HEK293T (cell line): ENCODE measurements at regions not wholly inside any gene's neighbourhood (a gene's known extent, or its start where the extent isn't known, plus 50 kb on each side); places are given as distances from the start of the nearest gene placed in this dataset.

Experiments
- ARNT ChIP-seq: fragments of 450-650 bp; IDR thresholded peaks from 2 replicates; pipeline ENCODE4 v1.6.1; 2017; ENCODE audit warnings: mild to moderate bottlenecking
- BHLHE40 ChIP-seq: fragments of 450-650 bp; IDR thresholded peaks from 2 replicates; pipeline ENCODE4 v1.6.1; 2016; ENCODE audit warnings: mild to moderate bottlenecking, moderate library complexity, borderline replicate concordance
- ELF4 ChIP-seq: fragments of 450-650 bp; IDR thresholded peaks from 2 replicates; pipeline ENCODE4 v1.6.1; 2017; ENCODE audit warnings: antibody characterized with exemption
- FOXA1 ChIP-seq: fragments of 450-650 bp; IDR thresholded peaks from 2 replicates; pipeline ENCODE4 v1.6.1; 2016; ENCODE audit warnings: mild to moderate bottlenecking
- HDGF ChIP-seq: fragments of 450-650 bp; IDR thresholded peaks from 2 replicates; pipeline ENCODE4 v1.6.1; 2017; ENCODE audit warnings: antibody characterized with exemption, borderline replicate concordance
- SP1 ChIP-seq: fragments of 450-650 bp; IDR thresholded peaks from 2 replicates; pipeline ENCODE4 v1.6.1; 2017
- SUZ12 ChIP-seq: fragments of 450-650 bp; IDR thresholded peaks from 2 replicates; pipeline ENCODE4 v1.6.1; 2016; ENCODE audit warnings: mild to moderate bottlenecking
- TF ChIP-seq, protein P1 (sequence below): fragments of 450-650 bp; IDR thresholded peaks from 2 replicates; pipeline ENCODE4 v1.6.1; 2016

DNA sequence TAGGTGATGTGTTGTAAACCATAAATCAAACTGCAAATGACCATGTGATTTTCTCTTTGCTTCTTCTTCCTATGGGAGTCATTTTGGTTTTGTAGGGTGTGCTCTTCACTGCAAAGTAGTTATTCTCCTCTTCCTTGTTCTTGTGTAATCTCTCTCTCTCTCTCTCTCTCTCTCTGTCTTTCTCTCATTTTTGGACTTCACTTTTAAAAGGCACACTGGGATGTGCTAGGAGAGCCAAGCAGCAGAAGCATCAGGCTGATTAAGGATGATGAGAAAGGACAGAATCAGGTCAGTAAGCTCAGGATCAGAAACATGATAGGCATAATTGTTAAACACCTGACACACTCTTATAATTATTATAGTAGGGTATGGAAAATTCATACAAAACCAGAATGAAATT, 505.3 kb upstream of the ZNF608 start:
- TF ChIP-seq FOXA1 (no peak), HDGF (no peak), ARNT (no peak), SP1 (no peak), SUZ12 (no peak), BHLHE40 (no peak), ELF4 (no peak)
- TF ChIP-seq, protein P1, sequence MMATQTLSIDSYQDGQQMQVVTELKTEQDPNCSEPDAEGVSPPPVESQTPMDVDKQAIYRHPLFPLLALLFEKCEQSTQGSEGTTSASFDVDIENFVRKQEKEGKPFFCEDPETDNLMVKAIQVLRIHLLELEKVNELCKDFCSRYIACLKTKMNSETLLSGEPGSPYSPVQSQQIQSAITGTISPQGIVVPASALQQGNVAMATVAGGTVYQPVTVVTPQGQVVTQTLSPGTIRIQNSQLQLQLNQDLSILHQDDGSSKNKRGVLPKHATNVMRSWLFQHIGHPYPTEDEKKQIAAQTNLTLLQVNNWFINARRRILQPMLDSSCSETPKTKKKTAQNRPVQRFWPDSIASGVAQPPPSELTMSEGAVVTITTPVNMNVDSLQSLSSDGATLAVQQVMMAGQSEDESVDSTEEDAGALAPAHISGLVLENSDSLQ = no peak
